OCI-LY3 (cell line): ENCODE measurements at regions not wholly inside any gene's neighbourhood (a gene's known extent, or its start where the extent isn't known, plus 50 kb on each side); places are given as distances from the start of the nearest gene placed in this dataset.

ENCODE experiments used
- CTCF ChIP-seq: fragments of 200-600, 300-600 bp; sonication (generic); IDR thresholded peaks from 2 replicates; pipeline ENCODE4 v1.5.1; 2014; ENCODE audit warnings: antibody characterized with exemption, low read length, low read depth
- EZH2phosphoT487 ChIP-seq: fragments of 200-600 bp; shearing (Covaris generic); IDR thresholded peaks from 2 replicates; pipeline ENCODE4 v1.6.1; 2018; ENCODE audit warnings: antibody characterized with exemption, mixed run types, low read depth

- TF ChIP-seq CTCF (no peak), EZH2phosphoT487 (no peak)
These were observed 334.6 kb downstream of the CDC5L start for GRCh38 chr6:44721954-44722578.
